Jurkat, Clone E6-1 (cell line): ENCODE measurements at regions not wholly inside any gene's neighbourhood (a gene's known extent, or its start where the extent isn't known, plus 50 kb on each side); places are given as distances from the start of the nearest gene placed in this dataset.
A peak's percentile ranks its signal among the peaks of the same experiment; 100 is the strongest.

Source experiments
- DNase-seq: peaks from one replicate; pipeline ENCODE4 v3.0.0-alpha.2; 2011; ENCODE audit warnings: low read depth, low spot score
- H3K4me3 ChIP-seq: 2 replicates; pipeline ENCODE4 v1.5.1; 2011; ENCODE audit warnings: mild to moderate bottlenecking, low read length, control low read depth, moderate library complexity

DNA sequence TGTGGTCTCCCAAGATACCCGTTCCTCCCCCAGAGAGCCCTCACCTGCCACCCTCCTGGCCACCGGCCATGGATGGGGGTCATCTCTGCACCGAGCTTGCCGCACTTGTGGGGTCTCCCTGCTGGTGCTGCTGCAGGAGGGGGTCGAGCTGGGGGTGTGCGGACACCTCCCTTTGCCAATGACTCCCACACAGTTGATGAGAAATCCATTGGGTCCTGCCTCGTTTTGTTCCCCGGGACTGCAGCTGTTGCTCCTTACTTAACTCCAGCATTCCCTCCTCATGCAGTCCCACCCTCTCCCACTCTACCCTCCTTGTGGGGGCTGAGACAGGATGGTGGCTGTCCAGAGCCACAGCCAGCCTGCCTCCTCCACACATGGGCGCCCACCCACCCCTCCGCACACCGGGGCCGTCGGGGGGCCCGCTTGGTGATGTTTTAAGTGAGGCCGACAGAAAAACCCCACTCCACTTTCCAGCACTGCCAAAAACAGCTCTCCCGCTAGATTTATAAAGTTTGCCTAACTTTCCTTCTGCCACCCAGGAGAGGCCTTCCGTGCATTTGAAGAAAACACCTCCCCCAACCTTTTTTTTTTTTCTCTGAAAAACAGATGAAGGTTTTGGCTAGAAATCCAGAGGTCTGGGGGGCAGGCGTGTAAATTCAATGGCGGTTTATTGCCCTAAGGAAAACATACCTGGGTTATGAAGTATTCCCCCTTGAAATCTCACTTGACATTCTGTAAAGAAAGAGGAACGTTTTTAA lies 53.5 kb upstream of the APCDD1L start:
- no peak for DNase-seq
- no peak overlapping the region for H3K4me3 ChIP-seq

DNA sequence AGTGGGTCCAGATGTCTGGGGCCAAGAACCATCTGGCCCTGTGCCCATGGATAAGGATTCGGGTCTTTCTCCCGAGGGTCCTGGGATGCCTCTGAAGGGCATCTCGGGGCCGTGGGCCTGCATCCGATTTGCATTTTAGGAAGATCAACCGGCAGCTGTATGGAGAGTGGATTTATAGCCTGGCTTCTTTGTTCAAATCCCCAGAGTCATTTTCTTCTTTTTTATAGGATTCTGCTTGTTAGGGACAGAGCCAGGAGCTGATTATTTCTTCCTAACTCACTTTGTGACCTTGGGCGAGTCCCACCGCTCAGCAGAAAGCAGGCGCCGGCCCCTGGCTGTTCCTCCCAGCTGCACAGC lies 52.9 kb upstream of the APCDD1L start:
- H3K4me3 ChIP-seq: no peak overlapping the region
- DNase-seq: no peak

DNA sequence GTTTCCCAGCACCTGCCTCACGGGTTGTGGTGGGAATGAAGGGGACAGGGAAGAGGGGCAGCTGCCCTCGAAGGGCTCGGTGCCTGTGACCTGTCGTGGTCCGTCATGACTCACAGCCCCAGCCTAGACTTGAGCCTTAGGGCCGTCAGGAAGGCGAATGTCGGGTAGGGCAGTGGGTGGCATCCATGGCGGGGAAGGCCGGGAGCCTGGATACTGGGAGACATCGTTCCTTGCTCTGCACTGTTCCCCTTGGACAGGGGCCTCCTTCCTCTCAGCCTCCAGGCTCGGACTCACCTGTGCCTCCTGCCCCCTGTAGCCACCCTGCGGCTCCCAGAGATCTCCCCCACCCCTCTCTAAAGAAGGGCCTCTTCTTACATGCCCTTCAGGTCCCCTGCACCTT lies 52.2 kb upstream of the APCDD1L start:
- DNase-seq: no peak
- H3K4me3 ChIP-seq: no peak overlapping the region

DNA sequence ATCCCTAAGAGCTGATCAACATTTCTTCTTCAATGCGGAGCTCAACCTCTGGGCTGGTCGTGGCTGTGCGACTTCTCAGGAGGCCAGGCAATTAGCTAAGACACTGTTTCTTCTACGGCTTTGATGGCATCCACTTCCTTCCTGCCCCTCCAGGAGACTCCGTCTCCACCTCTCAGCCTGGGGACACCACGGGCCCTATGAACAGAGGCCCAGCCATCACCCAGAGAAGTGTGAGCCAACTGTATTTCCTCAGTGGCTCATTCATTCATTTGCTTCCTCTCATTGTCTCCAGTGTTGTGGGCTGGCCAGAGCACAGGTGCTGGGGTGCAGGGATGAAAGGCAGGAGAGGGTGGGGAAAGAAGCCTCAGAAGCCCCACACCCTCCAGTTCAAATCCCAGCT lies 51.8 kb upstream of the APCDD1L start:
- peak; percentile 76 for DNase-seq
- no peak overlapping the region for H3K4me3 ChIP-seq

DNA sequence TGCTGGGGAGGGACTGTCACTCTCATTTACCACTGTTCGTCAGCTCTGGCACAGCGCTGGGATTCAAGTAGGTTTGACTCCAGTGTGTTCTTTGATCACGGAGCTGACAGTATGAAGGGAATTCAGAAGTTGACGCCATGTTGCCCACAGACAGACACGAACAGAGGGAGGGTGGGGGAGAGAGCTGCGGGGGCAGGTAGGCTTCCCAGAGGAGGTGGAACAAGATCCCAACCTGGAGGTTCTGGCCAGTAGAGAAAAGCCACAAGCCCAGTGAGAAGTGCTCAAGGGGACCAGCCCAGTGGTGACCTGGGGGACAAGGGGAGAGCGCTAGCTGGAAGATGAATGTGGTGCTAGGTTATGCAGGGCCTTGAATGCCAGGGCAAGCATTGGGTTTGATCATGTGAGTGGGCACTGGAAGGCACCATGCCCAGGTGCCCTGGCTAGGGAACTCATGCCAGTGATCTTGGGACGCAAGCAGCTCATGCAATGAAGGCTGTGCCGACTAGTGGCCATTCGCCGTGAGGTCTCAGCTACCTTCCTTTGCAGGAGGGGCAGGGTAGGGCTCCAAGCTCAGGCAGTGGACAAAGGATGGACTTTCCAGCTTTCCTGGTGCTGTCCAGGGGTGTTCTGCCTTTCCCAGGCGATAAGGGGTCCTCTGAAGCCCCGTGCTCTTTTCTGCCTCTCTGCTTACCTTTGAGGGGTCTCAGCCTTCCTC lies 50.4 kb upstream of the APCDD1L start:
- DNase-seq: no peak
- no peak overlapping the region for H3K4me3 ChIP-seq
